Testis (tissue), 2 donors: ENCODE measurements at regions not wholly inside any gene's neighbourhood (a gene's known extent, or its start where the extent isn't known, plus 50 kb on each side); places are given as distances from the start of the nearest gene placed in this dataset.

ENCODE experiments used
- DNase-seq: peaks from one replicate; pipeline ENCODE4 v3.0.0-alpha.2; 2019
- H3K27ac ChIP-seq, 2 donors: fragments of 200-600 bp; sonication (generic); one replicate each; pipeline ENCODE4 v1.5.1; 2019
- H3K27me3 ChIP-seq: fragments of 200-600 bp; sonication (generic); one replicate; pipeline ENCODE4 v1.5.1; 2019
- H3K36me3 ChIP-seq: fragments of 200-600 bp; sonication (generic); one replicate; pipeline ENCODE4 v1.5.1; 2017; ENCODE audit warnings: low read depth; ENCODE audit errors: missing control alignments
- H3K4me1 ChIP-seq: fragments of 200-600 bp; sonication (generic); one replicate; pipeline ENCODE4 v1.5.1; 2019
- H3K4me3 ChIP-seq, 2 donors: fragments of 200-600 bp; sonication (generic); one replicate each; pipeline ENCODE4 v1.5.1; 2017 to 2019
- H3K9me3 ChIP-seq: fragments of 200-600 bp; sonication (generic); one replicate; pipeline ENCODE4 v1.5.1; 2017
- CTCF ChIP-seq, 3 experiments: fragments of 450-650 bp in 2 of 3; fragments of 200-600 bp in 1 of 3; sonication (generic) in 1 of 3; IDR thresholded peaks; one replicate each; pipeline ENCODE4 v1.5.1; 2016 to 2019; ENCODE audit warnings: antibody characterized with exemption in 3 of 3, mild to moderate bottlenecking in 2 of 3, moderate library complexity in 1 of 3
- POLR2A ChIP-seq: fragments of 450-650 bp; IDR thresholded peaks from one replicate; pipeline ENCODE4 v1.6.1; 2017; ENCODE audit warnings: antibody characterized with exemption, mild to moderate bottlenecking, moderate library complexity
- WGBS, 2 donors: methylation state at CpG; one replicate each; pipeline ENCODE4 v1.1.5; 2018; 5-methylcytosine and 5-hydroxymethylcytosine counted together
- intact Hi-C: fragments of 100-400 bp; cut with DNase I; formaldehyde crosslinking; loops from one replicate; pipeline ENCODE4 v1.15.1; 2023; ENCODE audit warnings: low total_unique reads

- intact Hi-C loops: no loop called here
- Histone ChIP-seq H3K4me3 (no peak overlapping the region), H3K9me3 (no peaks in the 10 kb centered on the region), H3K27me3 (no peaks in the 10 kb centered on the region), H3K36me3 (no peaks in the 10 kb centered on the region), H3K27ac (no peak overlapping the region), H3K4me1 (peaks cover 23% of the 10 kb centered on the region)
- WGBS, 2 donors: 95 to 96% methylated on average over 7 of the region's 7 CpGs
- DNase-seq: no peak
- no peak for TF ChIP-seq CTCF (IDR thresholded peaks at IDR 0.05)
- TF ChIP-seq POLR2A: no peak
Observed at GRCh38 chr2:120857931-120858330, 122.3 kb downstream of the GLI2 start.

- Histone ChIP-seq H3K4me1 (peaks cover 28% of the 10 kb centered on the region), H3K27ac (no peak overlapping the region), H3K27me3 (no peaks in the 10 kb centered on the region), H3K36me3 (no peaks in the 10 kb centered on the region), H3K9me3 (no peaks in the 10 kb centered on the region), H3K4me3 (no peak overlapping the region)
- TF ChIP-seq CTCF (IDR thresholded peaks at IDR 0.05): no peak
- no peak for TF ChIP-seq POLR2A
- intact Hi-C loops: no loop called here
- WGBS, 2 donors: 71 to 77% methylated on average over 10 to 12 of the region's 12 CpGs
- no peak for DNase-seq
Observed at GRCh38 chr2:120858361-120859106, 122.9 kb downstream of the GLI2 start.

DNA sequence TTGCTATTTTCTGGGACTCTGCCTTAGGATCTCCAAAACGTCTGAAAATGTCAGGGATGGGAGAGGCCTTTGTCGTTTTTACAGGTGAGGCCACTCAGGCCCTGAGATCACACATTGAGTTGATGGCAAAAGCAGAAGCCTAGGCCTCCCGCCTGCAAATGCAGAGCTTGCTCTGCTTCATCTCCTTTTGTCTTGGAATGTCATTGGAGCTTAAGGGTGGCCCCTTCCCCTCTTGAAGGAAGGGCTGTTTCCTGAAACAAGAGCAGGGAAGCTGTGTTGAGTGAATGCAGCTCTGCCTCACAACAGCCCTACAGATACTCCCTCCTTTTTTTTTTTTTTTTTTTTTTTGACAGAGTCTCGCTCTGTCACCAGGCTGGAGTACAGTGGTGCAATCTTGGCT, 123.5 kb downstream of the GLI2 start:
- DNase-seq: no peak
- Histone ChIP-seq H3K4me1 (peaks cover 32% of the 10 kb centered on the region), H3K27me3 (no peaks in the 10 kb centered on the region), H3K9me3 (no peaks in the 10 kb centered on the region), H3K4me3 (no peak overlapping the region), H3K27ac (no peak overlapping the region), H3K36me3 (no peaks in the 10 kb centered on the region)
- intact Hi-C loops: no loop called here
- TF ChIP-seq POLR2A (no peak), CTCF (IDR thresholded peaks at IDR 0.05) (no peak)
- WGBS, 2 donors: 66 to 67% methylated on average over 4 of the region's 4 CpGs

DNA sequence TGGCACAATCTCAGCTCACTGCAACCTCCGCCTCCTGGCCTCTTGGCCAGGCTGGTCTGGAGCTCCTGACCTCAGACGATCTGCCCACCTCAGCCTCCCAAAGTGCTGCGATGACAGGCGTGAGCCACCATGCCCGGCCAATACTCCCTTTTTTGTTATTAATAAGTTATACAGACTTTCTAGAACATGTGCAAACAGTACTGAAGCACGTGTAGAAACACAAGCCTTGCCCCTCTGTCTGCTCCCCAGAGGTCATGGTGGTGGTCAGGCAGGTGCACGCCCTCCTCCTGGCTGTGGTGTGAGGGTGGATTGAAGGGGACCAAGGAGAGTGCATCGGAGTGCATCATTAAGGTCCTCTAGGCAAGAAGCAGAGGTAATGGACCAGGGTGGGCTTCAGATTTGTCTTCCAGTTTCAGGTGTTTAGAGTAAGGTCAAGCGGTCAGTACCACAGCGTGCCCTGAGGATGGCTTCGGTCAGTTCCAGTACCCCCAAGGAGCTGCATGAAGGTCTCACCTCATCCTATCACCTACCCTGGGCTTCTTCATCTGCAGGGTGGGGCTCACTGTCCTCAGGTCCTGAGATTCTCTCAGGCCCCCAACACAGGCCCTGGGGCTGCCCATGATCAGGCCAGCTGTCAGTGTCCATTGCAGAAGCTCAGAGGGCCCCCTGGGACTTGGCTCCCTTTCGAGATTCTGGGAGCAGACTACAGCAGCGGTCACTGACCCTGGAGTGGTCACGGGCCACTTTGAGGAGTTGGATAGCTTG, 124.3 kb downstream of the GLI2 start:
- no peak for TF ChIP-seq CTCF (IDR thresholded peaks at IDR 0.05)
- TF ChIP-seq POLR2A: no peak
- Histone ChIP-seq H3K36me3 (no peaks in the 10 kb centered on the region), H3K27me3 (no peaks in the 10 kb centered on the region), H3K27ac (no peak overlapping the region), H3K4me1 (peaks cover 32% of the 10 kb centered on the region), H3K4me3 (no peak overlapping the region), H3K9me3 (no peaks in the 10 kb centered on the region)
- no peak for DNase-seq
- WGBS, 2 donors: 94 to 96% methylated on average over 13 to 14 of the region's 14 CpGs
- intact Hi-C loops: no loop called here

DNA sequence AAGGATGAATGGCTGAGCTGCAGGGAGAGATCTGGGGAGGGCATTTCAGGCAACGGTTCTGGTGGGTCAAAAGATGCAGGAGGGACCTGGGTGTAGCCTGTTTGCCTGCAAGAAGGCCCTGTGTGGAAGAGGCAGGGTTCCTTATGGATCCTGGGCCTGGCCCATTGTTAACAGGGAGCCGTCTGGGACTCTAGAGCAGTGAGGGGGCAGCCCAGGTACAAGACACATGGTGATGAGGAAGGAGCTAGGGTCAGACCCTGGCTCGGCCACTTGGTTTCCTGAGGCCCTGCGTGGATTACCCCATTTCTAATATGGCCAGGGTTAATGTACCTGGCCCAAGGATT, 124.9 kb downstream of the GLI2 start:
- H3K36me3 ChIP-seq: no peaks in the 10 kb centered on the region
- H3K27ac ChIP-seq: no peak overlapping the region
- WGBS, 2 donors: 87 to 90% methylated on average over 3 to 4 of the region's 4 CpGs
- H3K4me3 ChIP-seq: no peak overlapping the region
- H3K9me3 ChIP-seq: no peaks in the 10 kb centered on the region
- intact Hi-C loops: no loop called here
- no peaks in the 10 kb centered on the region for H3K27me3 ChIP-seq
- no peak for DNase-seq
- H3K4me1 ChIP-seq: peaks cover 29% of the 10 kb centered on the region
- TF ChIP-seq CTCF (IDR thresholded peaks at IDR 0.05) (no peak), POLR2A (no peak)
